ENCODE measurements at regions not wholly inside any gene's neighbourhood (a gene's known extent, or its start where the extent isn't known, plus 50 kb on each side); places are given as distances from the start of the nearest gene placed in this dataset.

- no peaks in the 10 kb centered on the region for H3K9me3 ChIP-seq
- no peaks in the 10 kb centered on the region for H3K27me3 ChIP-seq (replicated peaks; ENCODE audit: control insufficient read depth, insufficient read depth, low read length)
- H3K4me1 ChIP-seq, result peaks cover 22% of the 10 kb centered on the region
- DNase-seq, result peak; percentile 41 to 63
- H3K4me1 Mint-ChIP-seq (ENCODE audit: low read depth, unreplicated experiment), result peaks cover 18% of the 10 kb centered on the region
- POLR2A ChIA-PET, result no interaction called here
- H3K4me3 Mint-ChIP-seq (ENCODE audit: unreplicated experiment), result peak overlapping the region; percentile 34
- H3K9me3 Mint-ChIP-seq (ENCODE audit: unreplicated experiment), result no peaks in the 10 kb centered on the region
- peaks cover 3% of the 10 kb centered on the region for H3K36me3 ChIP-seq (ENCODE audit: control insufficient read depth, insufficient read depth, low read length)
- H3K4me3 ChIP-seq (ENCODE audit: low read depth, low read length), result no peak overlapping the region
- no TSS peak for BruUV-seq (replicated peaks)
- CTCF ChIA-PET, result no interaction called here
- peak overlapping the region; percentile 42 for H3K27ac Mint-ChIP-seq (ENCODE audit: unreplicated experiment)
- TF ChIP-seq, protein P1, sequence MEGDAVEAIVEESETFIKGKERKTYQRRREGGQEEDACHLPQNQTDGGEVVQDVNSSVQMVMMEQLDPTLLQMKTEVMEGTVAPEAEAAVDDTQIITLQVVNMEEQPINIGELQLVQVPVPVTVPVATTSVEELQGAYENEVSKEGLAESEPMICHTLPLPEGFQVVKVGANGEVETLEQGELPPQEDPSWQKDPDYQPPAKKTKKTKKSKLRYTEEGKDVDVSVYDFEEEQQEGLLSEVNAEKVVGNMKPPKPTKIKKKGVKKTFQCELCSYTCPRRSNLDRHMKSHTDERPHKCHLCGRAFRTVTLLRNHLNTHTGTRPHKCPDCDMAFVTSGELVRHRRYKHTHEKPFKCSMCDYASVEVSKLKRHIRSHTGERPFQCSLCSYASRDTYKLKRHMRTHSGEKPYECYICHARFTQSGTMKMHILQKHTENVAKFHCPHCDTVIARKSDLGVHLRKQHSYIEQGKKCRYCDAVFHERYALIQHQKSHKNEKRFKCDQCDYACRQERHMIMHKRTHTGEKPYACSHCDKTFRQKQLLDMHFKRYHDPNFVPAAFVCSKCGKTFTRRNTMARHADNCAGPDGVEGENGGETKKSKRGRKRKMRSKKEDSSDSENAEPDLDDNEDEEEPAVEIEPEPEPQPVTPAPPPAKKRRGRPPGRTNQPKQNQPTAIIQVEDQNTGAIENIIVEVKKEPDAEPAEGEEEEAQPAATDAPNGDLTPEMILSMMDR (IDR thresholded peaks at IDR 0.05; ENCODE audit: insufficient read depth in 1 of 2, low read depth in 1 of 2, low read length in 1 of 2, severe bottlenecking in 1 of 2, unreplicated experiment in 1 of 2), result no peak
- intact Hi-C loops (cut with micrococcal nuclease; ENCODE audit: unreplicated experiment), result loop anchor here (1.0 to 2.0 kb wide), 2 partner anchors 20 to 79 kb away; no protein-coding TSS in a partner anchor
- no peaks in the 10 kb centered on the region for H3K36me3 Mint-ChIP-seq (ENCODE audit: insufficient read depth, unreplicated experiment)
- no peaks in the 10 kb centered on the region for H3K27me3 Mint-ChIP-seq (ENCODE audit: insufficient read depth, unreplicated experiment)
These were observed 83.5 kb upstream of the BCL6 start for GRCh38 chr3:187828579-187829452.

GRCh38 chr3:187830181-187830580 lies 84.9 kb upstream of the BCL6 start:
- POLR2A ChIA-PET, result no interaction called here
- Mint-ChIP-seq H3K27ac (ENCODE audit: unreplicated experiment) (peak overlapping the region; percentile 6), H3K4me1 (ENCODE audit: low read depth, unreplicated experiment) (peaks cover 18% of the 10 kb centered on the region), H3K4me3 (ENCODE audit: unreplicated experiment) (no peak overlapping the region), H3K9me3 (ENCODE audit: unreplicated experiment) (peaks cover 9% of the 10 kb centered on the region), H3K36me3 (ENCODE audit: insufficient read depth, unreplicated experiment) (no peaks in the 10 kb centered on the region), H3K27me3 (ENCODE audit: insufficient read depth, unreplicated experiment) (no peaks in the 10 kb centered on the region)
- H3K27me3 ChIP-seq (replicated peaks; ENCODE audit: control insufficient read depth, insufficient read depth, low read length), result no peaks in the 10 kb centered on the region
- no peak overlapping the region for H3K4me3 ChIP-seq (ENCODE audit: low read depth, low read length)
- no peak for DNase-seq
- TF ChIP-seq, protein P1 (IDR thresholded peaks at IDR 0.05; ENCODE audit: insufficient read depth in 1 of 2, low read depth in 1 of 2, low read length in 1 of 2, severe bottlenecking in 1 of 2, unreplicated experiment in 1 of 2), result no peak
- CTCF ChIA-PET, result no interaction called here
- H3K9me3 ChIP-seq, result no peaks in the 10 kb centered on the region
- H3K36me3 ChIP-seq (ENCODE audit: control insufficient read depth, insufficient read depth, low read length), result peaks cover 3% of the 10 kb centered on the region
- BruUV-seq (replicated peaks), result no TSS peak
- intact Hi-C loops (cut with micrococcal nuclease; ENCODE audit: unreplicated experiment), result no loop called here
- H3K4me1 ChIP-seq, result peaks cover 22% of the 10 kb centered on the region

DNA sequence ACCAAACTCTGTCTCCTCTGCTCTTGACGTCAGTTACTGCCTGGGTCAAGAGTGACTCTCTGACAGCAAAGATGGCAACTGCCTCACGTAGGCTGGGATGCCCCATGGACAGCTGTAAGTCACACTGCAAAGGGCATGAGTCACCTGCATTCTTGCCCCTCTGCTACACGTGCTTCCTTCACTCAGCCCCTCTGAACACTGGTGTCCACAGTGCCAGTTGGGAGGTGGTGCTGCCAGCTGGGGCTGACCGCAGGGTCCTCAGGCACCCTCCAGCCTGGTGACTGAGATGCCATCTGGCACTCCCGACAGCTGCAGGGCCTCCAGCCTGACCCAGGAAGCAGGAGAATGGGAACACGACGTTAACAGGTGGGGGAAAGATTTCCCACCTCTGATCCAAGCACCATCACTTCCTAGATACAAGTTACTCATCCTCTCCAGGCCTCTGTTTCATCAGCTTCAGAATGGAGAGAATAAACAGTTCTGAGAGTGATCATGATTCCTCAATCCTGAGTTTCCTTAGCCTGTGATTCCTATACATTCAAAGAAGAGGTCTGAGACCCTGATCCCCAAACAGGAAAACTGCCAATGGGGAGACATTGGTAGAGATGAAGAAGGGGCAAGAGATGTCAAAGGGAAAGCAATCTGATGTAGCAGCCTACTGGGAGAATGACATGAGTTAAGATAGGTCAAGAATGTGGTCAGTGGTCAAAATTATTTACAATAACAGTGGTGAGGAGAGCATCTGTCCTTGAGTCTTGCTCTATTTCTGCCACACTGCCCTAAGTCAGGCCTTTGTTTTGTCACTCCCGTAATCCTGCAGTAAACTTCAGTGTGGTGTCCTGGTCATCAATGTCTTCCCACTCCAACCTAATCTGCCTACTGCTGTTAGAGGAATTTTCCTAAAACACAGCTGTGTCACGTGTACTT lies 86.1 kb upstream of the BCL6 start:
- H3K4me1 ChIP-seq, result peaks cover 22% of the 10 kb centered on the region
- Mint-ChIP-seq H3K9me3 (ENCODE audit: unreplicated experiment) (peaks cover 16% of the 10 kb centered on the region), H3K27me3 (ENCODE audit: insufficient read depth, unreplicated experiment) (no peaks in the 10 kb centered on the region), H3K27ac (ENCODE audit: unreplicated experiment) (no peak overlapping the region), H3K4me3 (ENCODE audit: unreplicated experiment) (no peak overlapping the region), H3K4me1 (ENCODE audit: low read depth, unreplicated experiment) (peaks cover 23% of the 10 kb centered on the region), H3K36me3 (ENCODE audit: insufficient read depth, unreplicated experiment) (no peaks in the 10 kb centered on the region)
- POLR2A ChIA-PET, result no interaction called here
- TF ChIP-seq, protein P1 (IDR thresholded peaks at IDR 0.05; ENCODE audit: insufficient read depth in 1 of 2, low read depth in 1 of 2, low read length in 1 of 2, severe bottlenecking in 1 of 2, unreplicated experiment in 1 of 2), result no peak
- H3K4me3 ChIP-seq (ENCODE audit: low read depth, low read length), result no peak overlapping the region
- no peak for DNase-seq
- no peaks in the 10 kb centered on the region for H3K9me3 ChIP-seq
- no TSS peak for BruUV-seq (replicated peaks)
- intact Hi-C loops (cut with micrococcal nuclease; ENCODE audit: unreplicated experiment), result no loop called here
- no peaks in the 10 kb centered on the region for H3K27me3 ChIP-seq (replicated peaks; ENCODE audit: control insufficient read depth, insufficient read depth, low read length)
- H3K36me3 ChIP-seq (ENCODE audit: control insufficient read depth, insufficient read depth, low read length), result peaks cover 3% of the 10 kb centered on the region
- CTCF ChIA-PET, result no interaction called here

Measured in Caco-2 (cell line).